ENCODE measurements at regions not wholly inside any gene's neighbourhood (a gene's known extent, or its start where the extent isn't known, plus 50 kb on each side); places are given as distances from the start of the nearest gene placed in this dataset.

DNA sequence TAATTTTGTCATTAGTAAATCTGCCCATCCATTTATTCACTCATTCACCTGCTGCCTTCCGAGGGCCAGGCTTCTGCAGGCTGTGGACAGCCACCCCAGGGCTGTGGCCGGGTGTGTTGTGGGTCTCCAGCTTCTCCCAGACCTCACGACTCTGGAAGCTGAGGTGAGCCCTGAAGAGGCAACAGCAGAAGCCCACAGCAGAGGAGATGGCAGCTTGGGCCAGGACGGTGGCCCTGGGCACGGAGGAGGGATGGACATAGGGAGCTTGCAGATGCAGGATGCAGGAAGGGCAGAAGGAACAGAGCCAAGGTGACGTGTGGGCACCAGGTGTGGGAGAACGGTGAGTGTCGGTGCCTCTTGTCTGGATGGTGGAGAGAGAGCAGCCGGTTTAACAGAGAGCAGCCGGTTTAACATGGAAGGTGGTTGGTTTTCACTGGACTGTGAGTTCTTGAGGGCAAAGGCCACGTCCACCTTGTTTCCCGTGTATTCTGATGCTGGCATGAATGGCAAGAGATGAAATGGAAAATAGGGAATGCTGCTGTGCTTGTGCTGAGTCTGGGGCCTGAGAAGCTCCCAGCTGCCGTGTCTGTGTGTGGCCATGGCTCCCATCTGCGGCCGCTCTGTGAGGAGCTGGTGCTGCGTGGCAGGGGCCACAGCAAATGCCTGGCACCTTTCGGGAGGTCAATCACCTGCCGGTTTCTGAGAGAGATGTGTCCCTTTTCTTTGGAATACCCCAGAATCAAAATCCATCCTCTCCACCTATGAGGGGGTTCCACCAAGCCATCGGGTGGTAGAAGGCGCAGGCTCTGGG, 669.9 kb downstream of the BRD1 start:
- TF ChIP-seq EP300 (IDR thresholded peaks at IDR 0.05) (no peak), POLR2A (IDR thresholded peaks at IDR 0.05) (no peak)
- TF ChIP-seq, protein P1, sequence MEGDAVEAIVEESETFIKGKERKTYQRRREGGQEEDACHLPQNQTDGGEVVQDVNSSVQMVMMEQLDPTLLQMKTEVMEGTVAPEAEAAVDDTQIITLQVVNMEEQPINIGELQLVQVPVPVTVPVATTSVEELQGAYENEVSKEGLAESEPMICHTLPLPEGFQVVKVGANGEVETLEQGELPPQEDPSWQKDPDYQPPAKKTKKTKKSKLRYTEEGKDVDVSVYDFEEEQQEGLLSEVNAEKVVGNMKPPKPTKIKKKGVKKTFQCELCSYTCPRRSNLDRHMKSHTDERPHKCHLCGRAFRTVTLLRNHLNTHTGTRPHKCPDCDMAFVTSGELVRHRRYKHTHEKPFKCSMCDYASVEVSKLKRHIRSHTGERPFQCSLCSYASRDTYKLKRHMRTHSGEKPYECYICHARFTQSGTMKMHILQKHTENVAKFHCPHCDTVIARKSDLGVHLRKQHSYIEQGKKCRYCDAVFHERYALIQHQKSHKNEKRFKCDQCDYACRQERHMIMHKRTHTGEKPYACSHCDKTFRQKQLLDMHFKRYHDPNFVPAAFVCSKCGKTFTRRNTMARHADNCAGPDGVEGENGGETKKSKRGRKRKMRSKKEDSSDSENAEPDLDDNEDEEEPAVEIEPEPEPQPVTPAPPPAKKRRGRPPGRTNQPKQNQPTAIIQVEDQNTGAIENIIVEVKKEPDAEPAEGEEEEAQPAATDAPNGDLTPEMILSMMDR (IDR thresholded peaks at IDR 0.05): no peak

All from tibial nerve (tissue), 4 donors.